IMR-90 (cell line): ENCODE measurements at regions not wholly inside any gene's neighbourhood (a gene's known extent, or its start where the extent isn't known, plus 50 kb on each side); places are given as distances from the start of the nearest gene placed in this dataset.

Experiments
- ATAC-seq: fragments of 200-7000 bp; cut with Tn5 transposase; 2 replicates; pipeline ENCODE4 v1.9.1; 2020; ENCODE audit warnings: low read depth, mild to moderate bottlenecking, moderate library complexity
- BruUV-seq: library from RNA; stranded (reverse); fragments of 400-500 nt; replicated peaks from 2 replicates; lab custom pipeline; 2021; lab: Mats Ljungman, UMichigan
- CTCF ChIA-PET: fragments of 300-600 bp; formaldehyde crosslinking; extraction: SDS; loops from one replicate; lab custom pipeline; 2021; ENCODE audit warnings: antibody characterized with exemption; lab: Yijun Ruan, JAX
- POLR2A ChIA-PET: fragments of 300-600 bp; sonication (Branson Sonifier 250); formaldehyde crosslinking; loops from one replicate; lab custom pipeline; 2022; ENCODE audit warnings: antibody characterized with exemption; ENCODE audit not compliant: unreplicated experiment; lab: Charles Lee
- DNase-seq: peaks from one replicate; pipeline ENCODE4 v3.0.0; 2013
- H2AFZ ChIP-seq: replicated peaks from 2 replicates; pipeline ENCODE3; 2013; ENCODE audit warnings: low read length, mild to moderate bottlenecking; ENCODE audit not compliant: poor library complexity
- H2AK5ac ChIP-seq: 2 replicates; pipeline ENCODE4 v1.6.1; 2013; ENCODE audit warnings: low read depth, low read length, inconsistent platforms
- H2AK9ac ChIP-seq: replicated peaks from 2 replicates; pipeline ENCODE3; 2013; ENCODE audit warnings: mild to moderate bottlenecking, low read depth, low read length, moderate library complexity; ENCODE audit not compliant: poor library complexity
- H2BK120ac ChIP-seq: 2 replicates; pipeline ENCODE4 v1.6.1; 2013; ENCODE audit warnings: low read depth, low read length, inconsistent platforms
- H2BK15ac ChIP-seq: 3 replicates; pipeline ENCODE4 v1.6.1; 2013; ENCODE audit warnings: low read depth, low read length, inconsistent platforms
- H2BK20ac ChIP-seq: 2 replicates; pipeline ENCODE4 v1.6.1; 2013; ENCODE audit warnings: low read depth, mild to moderate bottlenecking, inconsistent platforms, low read length, moderate library complexity
- H2BK5ac ChIP-seq: 2 replicates; pipeline ENCODE4 v1.6.1; 2013; ENCODE audit warnings: mild to moderate bottlenecking, low read depth, low read length, inconsistent platforms; ENCODE audit not compliant: poor library complexity, severe bottlenecking
- H3K14ac ChIP-seq: replicated peaks from 2 replicates; pipeline ENCODE4 v1.6.1; 2013; ENCODE audit warnings: low read depth, low read length, inconsistent platforms
- H3K18ac ChIP-seq: 2 replicates; pipeline ENCODE4 v1.6.1; 2013; ENCODE audit warnings: low read depth, low read length, control low read depth
- H3K23ac ChIP-seq: 2 replicates; pipeline ENCODE4 v1.6.1; 2013; ENCODE audit warnings: low read depth, low read length, inconsistent platforms
- H3K27ac ChIP-seq: 2 replicates; pipeline ENCODE4 v1.5.1; 2013; ENCODE audit warnings: mild to moderate bottlenecking, control low read depth, low read length; ENCODE audit not compliant: insufficient read depth
- H3K27me3 ChIP-seq: 2 replicates; pipeline ENCODE4 v1.6.1; 2013; ENCODE audit warnings: low read length; ENCODE audit not compliant: control insufficient read depth, insufficient read depth
- H3K36me3 ChIP-seq: 2 replicates; pipeline ENCODE4 v1.6.1; 2013; ENCODE audit warnings: low read length, mixed read lengths; ENCODE audit not compliant: control insufficient read depth, insufficient read depth
- H3K4ac ChIP-seq: 2 replicates; pipeline ENCODE4 v1.6.1; 2013; ENCODE audit warnings: low read depth, low read length, inconsistent platforms
- H3K4me1 ChIP-seq: 2 replicates; pipeline ENCODE4 v1.6.1; 2013; ENCODE audit warnings: low read length, mixed read lengths; ENCODE audit not compliant: control insufficient read depth, insufficient read depth
- H3K4me2 ChIP-seq: 2 replicates; pipeline ENCODE4 v1.6.1; 2013; ENCODE audit warnings: low read depth, mild to moderate bottlenecking, control low read depth, low read length, moderate library complexity
- H3K4me3 ChIP-seq: 2 replicates; pipeline ENCODE4 v1.5.1; 2013; ENCODE audit warnings: low read depth, mild to moderate bottlenecking, control low read depth, low read length, moderate library complexity; ENCODE audit not compliant: insufficient read depth
- H3K56ac ChIP-seq: 2 replicates; pipeline ENCODE4 v1.6.1; 2013; ENCODE audit warnings: low read length, inconsistent platforms; ENCODE audit not compliant: insufficient read depth; ENCODE audit errors: extremely low read depth
- H3K79me1 ChIP-seq, 2 experiments: 2 replicates each; pipeline ENCODE4 v1.6.1; 2013; ENCODE audit warnings: low read length in 2 of 2, inconsistent platforms in 1 of 2, low read depth in 1 of 2
- H3K9ac ChIP-seq: 2 replicates; pipeline ENCODE4 v1.6.1; 2013; ENCODE audit warnings: low read depth, low read length, control low read depth
- H3K9me1 ChIP-seq: 2 replicates; pipeline ENCODE4 v1.6.1; 2013; ENCODE audit warnings: low read length, inconsistent platforms; ENCODE audit not compliant: insufficient read depth
- H3K9me3 ChIP-seq: 2 replicates; pipeline ENCODE4 v1.6.1; 2013; ENCODE audit warnings: low read length; ENCODE audit not compliant: control insufficient read depth, insufficient read depth
- H4K20me1 ChIP-seq: 2 replicates; pipeline ENCODE4 v1.6.1; 2013; ENCODE audit warnings: low read length, inconsistent platforms; ENCODE audit not compliant: insufficient read depth
- H4K5ac ChIP-seq: 2 replicates; pipeline ENCODE4 v1.6.1; 2013; ENCODE audit warnings: mild to moderate bottlenecking, low read depth, low read length, control low read depth
- H4K8ac ChIP-seq, 2 experiments: 2 replicates each; pipeline ENCODE4 v1.6.1; 2013; ENCODE audit warnings: low read depth in 2 of 2, low read length in 2 of 2, control low read depth in 1 of 2, inconsistent platforms in 1 of 2
- H4K91ac ChIP-seq: 2 replicates; pipeline ENCODE4 v1.6.1; 2013; ENCODE audit warnings: low read depth, low read length, inconsistent platforms; ENCODE audit not compliant: insufficient read depth
- BHLHE40 ChIP-seq: fragments of 150-350 bp; IDR thresholded peaks from 2 replicates; pipeline ENCODE4 v1.6.1; 2016; ENCODE audit warnings: mild to moderate bottlenecking, low read depth, low read length
- CEBPB ChIP-seq: IDR thresholded peaks from 2 replicates; pipeline ENCODE4 v1.6.1; 2012; ENCODE audit warnings: low read depth, low read length, improper control_type of control experiment
- CHD1 ChIP-seq: IDR thresholded peaks from 2 replicates; pipeline ENCODE4 v1.6.1; 2012; ENCODE audit warnings: low read depth, low read length, improper control_type of control experiment
- FOS ChIP-seq: fragments of 150-350 bp; IDR thresholded peaks from 2 replicates; pipeline ENCODE4 v1.6.1; 2016; ENCODE audit warnings: low read depth, low read length
- MAFK ChIP-seq: IDR thresholded peaks from 2 replicates; pipeline ENCODE4 v1.6.1; 2012; ENCODE audit warnings: low read depth, low read length, improper control_type of control experiment
- MXI1 ChIP-seq: IDR thresholded peaks from 2 replicates; pipeline ENCODE4 v1.6.1; 2012; ENCODE audit warnings: low read depth, mild to moderate bottlenecking, low read length, moderate library complexity, borderline replicate concordance
- NFE2L2 ChIP-seq: fragments of 150-350 bp; IDR thresholded peaks from 2 replicates; pipeline ENCODE4 v1.6.1; 2016; ENCODE audit warnings: low read depth, mild to moderate bottlenecking, low read length
- POLR2A ChIP-seq: IDR thresholded peaks from 2 replicates; pipeline ENCODE4 v1.6.1; 2012; ENCODE audit warnings: mild to moderate bottlenecking, low read depth, low read length
- RAD21 ChIP-seq: IDR thresholded peaks from 2 replicates; pipeline ENCODE4 v1.6.1; 2012; ENCODE audit warnings: low read length, improper control_type of control experiment
- RCOR1 ChIP-seq: IDR thresholded peaks from 2 replicates; pipeline ENCODE4 v1.6.1; 2012; ENCODE audit warnings: mild to moderate bottlenecking, low read length, improper control_type of control experiment; ENCODE audit not compliant: insufficient replicate concordance
- RFX5 ChIP-seq: IDR thresholded peaks from 2 replicates; pipeline ENCODE4 v1.8.0; 2012; ENCODE audit warnings: low read depth, mild to moderate bottlenecking, low read length, moderate library complexity
- SMC3 ChIP-seq: fragments of 150-350 bp; IDR thresholded peaks from 2 replicates; pipeline ENCODE4 v1.6.1; 2016; ENCODE audit warnings: low read depth, mild to moderate bottlenecking, antibody characterized with exemption, low read length, moderate library complexity
- WGBS, 2 experiments: methylation state at CpG; one replicate each; pipeline versions ENCODE4 v1.1.5 to v1.1.7; 2013; ENCODE audit warnings: missing lambda C conversion rate in 2 of 2; ENCODE audit not compliant: insufficient read length in 1 of 2; ENCODE audit errors: extremely low coverage in 2 of 2; 5-methylcytosine and 5-hydroxymethylcytosine counted together
- dilution Hi-C: fragments of 300-500 bp; cut with HindIII; formaldehyde crosslinking; loops from one replicate; pipeline ENCODE4 v1.14.3; 2018; ENCODE audit warnings: low sequenced_read_pairs; ENCODE audit not compliant: unreplicated experiment
- in situ Hi-C: fragments of 300-500 bp; cut with MboI; formaldehyde crosslinking; loops from 3 replicates; pipeline ENCODE4 v1.14.3; 2019; ENCODE audit warnings: low sequenced_read_pairs, inconsistent platforms, mixed read lengths
- intact Hi-C: fragments of 100-400 bp; cut with micrococcal nuclease; formaldehyde crosslinking; loops from 2 replicates; pipeline ENCODE4 v1.10.0; 2022
- TF ChIP-seq, protein P1 (sequence below): fragments of 150-350 bp; IDR thresholded peaks from 2 replicates; pipeline ENCODE4 v1.6.1; 2017; ENCODE audit warnings: mild to moderate bottlenecking, antibody characterized with exemption, low read length, low read depth
- TF ChIP-seq, protein P2 (sequence below): conservative IDR thresholded peaks from 2 replicates; pipeline ENCODE4 v1.5.1; 2012; ENCODE audit warnings: mild to moderate bottlenecking, low read depth, low read length, improper control_type of control experiment
- TF ChIP-seq, protein P3 (sequence below): fragments of 150-350 bp; IDR thresholded peaks from 2 replicates; pipeline ENCODE4 v1.6.1; 2016; ENCODE audit warnings: low read depth, mild to moderate bottlenecking, low read length, moderate library complexity, borderline replicate concordance

DNA sequence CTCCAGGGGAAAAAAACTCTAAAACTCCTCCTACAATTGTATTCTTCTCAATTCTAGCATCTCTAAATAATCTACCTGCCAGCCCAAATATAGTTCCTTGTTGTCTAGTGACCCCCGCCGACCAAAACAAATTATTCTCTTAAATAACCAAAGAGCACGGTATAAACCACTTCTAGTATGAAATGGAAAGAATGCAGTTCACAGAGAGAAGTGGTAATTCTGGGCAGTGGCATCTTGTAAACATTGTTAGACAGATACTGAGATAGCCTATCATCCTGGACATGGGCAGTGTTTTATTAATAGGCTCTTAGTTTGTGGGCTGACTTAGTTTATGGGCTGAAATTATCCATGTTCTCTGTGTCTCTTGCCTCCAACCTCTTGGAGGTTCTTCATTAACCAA is 1412.6 kb upstream of the CDH9 start:
- no peak overlapping the region for H2BK5ac ChIP-seq
- no peak overlapping the region for H3K4me3 ChIP-seq
- WGBS, 2 experiments, result no CpG with 5 or more reads among the region's 3 CpGs
- H3K18ac ChIP-seq, result no peak overlapping the region
- H2AK9ac ChIP-seq, result no peak overlapping the region
- no peaks in the 10 kb centered on the region for H4K20me1 ChIP-seq
- H2BK15ac ChIP-seq, result no peak overlapping the region
- DNase-seq (no peak), ATAC-seq (no peak)
- CTCF ChIA-PET, result no interaction called here
- H3K4ac ChIP-seq, result no peak overlapping the region
- H4K91ac ChIP-seq, result no peak overlapping the region
- no peak overlapping the region for H4K5ac ChIP-seq
- H3K4me2 ChIP-seq, result no peak overlapping the region
- no peak overlapping the region for H3K14ac ChIP-seq
- H3K27ac ChIP-seq, result no peak overlapping the region
- no peaks in the 10 kb centered on the region for H3K79me1 ChIP-seq
- no peak overlapping the region for H3K56ac ChIP-seq
- H3K9ac ChIP-seq, result no peak overlapping the region
- peaks cover 2% of the 10 kb centered on the region for H3K9me3 ChIP-seq
- in situ Hi-C loops (no loop called here), intact Hi-C loops (no loop called here), dilution Hi-C loops (no loop called here)
- TF ChIP-seq RAD21 (no peak), CEBPB (no peak), FOS (no peak), MXI1 (no peak), RFX5 (no peak), NFE2L2 (no peak), CHD1 (no peak), SMC3 (no peak), POLR2A (no peak), MAFK (no peak), RCOR1 (no peak), BHLHE40 (no peak)
- TF ChIP-seq, protein P1, sequence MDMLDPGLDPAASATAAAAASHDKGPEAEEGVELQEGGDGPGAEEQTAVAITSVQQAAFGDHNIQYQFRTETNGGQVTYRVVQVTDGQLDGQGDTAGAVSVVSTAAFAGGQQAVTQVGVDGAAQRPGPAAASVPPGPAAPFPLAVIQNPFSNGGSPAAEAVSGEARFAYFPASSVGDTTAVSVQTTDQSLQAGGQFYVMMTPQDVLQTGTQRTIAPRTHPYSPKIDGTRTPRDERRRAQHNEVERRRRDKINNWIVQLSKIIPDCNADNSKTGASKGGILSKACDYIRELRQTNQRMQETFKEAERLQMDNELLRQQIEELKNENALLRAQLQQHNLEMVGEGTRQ, result no peak
- TF ChIP-seq, protein P2, sequence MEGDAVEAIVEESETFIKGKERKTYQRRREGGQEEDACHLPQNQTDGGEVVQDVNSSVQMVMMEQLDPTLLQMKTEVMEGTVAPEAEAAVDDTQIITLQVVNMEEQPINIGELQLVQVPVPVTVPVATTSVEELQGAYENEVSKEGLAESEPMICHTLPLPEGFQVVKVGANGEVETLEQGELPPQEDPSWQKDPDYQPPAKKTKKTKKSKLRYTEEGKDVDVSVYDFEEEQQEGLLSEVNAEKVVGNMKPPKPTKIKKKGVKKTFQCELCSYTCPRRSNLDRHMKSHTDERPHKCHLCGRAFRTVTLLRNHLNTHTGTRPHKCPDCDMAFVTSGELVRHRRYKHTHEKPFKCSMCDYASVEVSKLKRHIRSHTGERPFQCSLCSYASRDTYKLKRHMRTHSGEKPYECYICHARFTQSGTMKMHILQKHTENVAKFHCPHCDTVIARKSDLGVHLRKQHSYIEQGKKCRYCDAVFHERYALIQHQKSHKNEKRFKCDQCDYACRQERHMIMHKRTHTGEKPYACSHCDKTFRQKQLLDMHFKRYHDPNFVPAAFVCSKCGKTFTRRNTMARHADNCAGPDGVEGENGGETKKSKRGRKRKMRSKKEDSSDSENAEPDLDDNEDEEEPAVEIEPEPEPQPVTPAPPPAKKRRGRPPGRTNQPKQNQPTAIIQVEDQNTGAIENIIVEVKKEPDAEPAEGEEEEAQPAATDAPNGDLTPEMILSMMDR, result no peak
- TF ChIP-seq, protein P3, sequence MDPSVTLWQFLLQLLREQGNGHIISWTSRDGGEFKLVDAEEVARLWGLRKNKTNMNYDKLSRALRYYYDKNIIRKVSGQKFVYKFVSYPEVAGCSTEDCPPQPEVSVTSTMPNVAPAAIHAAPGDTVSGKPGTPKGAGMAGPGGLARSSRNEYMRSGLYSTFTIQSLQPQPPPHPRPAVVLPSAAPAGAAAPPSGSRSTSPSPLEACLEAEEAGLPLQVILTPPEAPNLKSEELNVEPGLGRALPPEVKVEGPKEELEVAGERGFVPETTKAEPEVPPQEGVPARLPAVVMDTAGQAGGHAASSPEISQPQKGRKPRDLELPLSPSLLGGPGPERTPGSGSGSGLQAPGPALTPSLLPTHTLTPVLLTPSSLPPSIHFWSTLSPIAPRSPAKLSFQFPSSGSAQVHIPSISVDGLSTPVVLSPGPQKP, result no peak
- H3K4me1 ChIP-seq, result no peaks in the 10 kb centered on the region
- no peak overlapping the region for H2BK20ac ChIP-seq
- no peak overlapping the region for H2AK5ac ChIP-seq
- H3K23ac ChIP-seq, result no peak overlapping the region
- no peaks in the 10 kb centered on the region for H3K36me3 ChIP-seq
- H2BK120ac ChIP-seq, result no peak overlapping the region
- no peak overlapping the region for H2AFZ ChIP-seq
- POLR2A ChIA-PET, result no interaction called here
- no peak overlapping the region for H4K8ac ChIP-seq
- no TSS peak for BruUV-seq
- no peaks in the 10 kb centered on the region for H3K9me1 ChIP-seq
- no peaks in the 10 kb centered on the region for H3K27me3 ChIP-seq
